ENCODE measurements at regions not wholly inside any gene's neighbourhood (a gene's known extent, or its start where the extent isn't known, plus 50 kb on each side); places are given as distances from the start of the nearest gene placed in this dataset.

GRCh38 chr14:54309615-54310014 is 87.2 kb upstream of the CDKN3 start:
- Histone ChIP-seq H3K27me3 (ENCODE audit: control insufficient read depth in 2 of 2, insufficient read depth in 2 of 2, low read length in 2 of 2) (no peaks in the 10 kb centered on the region), H3K4me3 (ENCODE audit: low read length) (no peak overlapping the region), H3K9me3 (ENCODE audit: control insufficient read depth in 2 of 3, low read length in 3 of 3) (no peaks in the 10 kb centered on the region), H3K36me3 (ENCODE audit: control insufficient read depth in 2 of 3, insufficient read depth in 3 of 3, low read length in 3 of 3) (no peaks in the 10 kb centered on the region), H3K4me1 (ENCODE audit: control insufficient read depth in 2 of 2, insufficient read depth in 2 of 2, low read length in 2 of 2) (no peaks in the 10 kb centered on the region), H3K27ac (ENCODE audit: low read depth, low read length) (no peak overlapping the region)
- ChIA-PET POLR2A (no interaction called here), CTCF (no interaction called here)
- no peaks in the 10 kb centered on the region for H3K36me3 Mint-ChIP-seq
- DNase-seq (no peak), ATAC-seq (no peak)
- no peak overlapping the region for H3K4me3 Mint-ChIP-seq
- H3K27ac Mint-ChIP-seq: no peak overlapping the region
- intact Hi-C loops (cut with micrococcal nuclease): no loop called here
- no peaks in the 10 kb centered on the region for H3K9me3 Mint-ChIP-seq
- no peaks in the 10 kb centered on the region for H3K4me1 Mint-ChIP-seq
- H3K27me3 Mint-ChIP-seq: peaks cover 3 to 19% (median 12%) of the 10 kb centered on the region in 5 donors

- H3K27me3 ChIP-seq (ENCODE audit: control insufficient read depth in 2 of 2, insufficient read depth in 2 of 2, low read length in 2 of 2): no peaks in the 10 kb centered on the region
- intact Hi-C loops (cut with micrococcal nuclease): no loop called here
- POLR2A ChIA-PET: no interaction called here
- DNase-seq (no peak), ATAC-seq (no peak)
- no peaks in the 10 kb centered on the region for H3K9me3 ChIP-seq (ENCODE audit: control insufficient read depth in 2 of 3, low read length in 3 of 3)
- H3K4me1 ChIP-seq (ENCODE audit: control insufficient read depth in 2 of 2, insufficient read depth in 2 of 2, low read length in 2 of 2): no peaks in the 10 kb centered on the region
- Mint-ChIP-seq H3K27me3 (peaks cover 7 to 23% (median 15%) of the 10 kb centered on the region in 5 donors), H3K9me3 (no peaks in the 10 kb centered on the region), H3K4me1 (no peaks in the 10 kb centered on the region), H3K36me3 (no peaks in the 10 kb centered on the region), H3K27ac (no peak overlapping the region), H3K4me3 (no peak overlapping the region)
- H3K36me3 ChIP-seq (ENCODE audit: control insufficient read depth in 2 of 3, insufficient read depth in 3 of 3, low read length in 3 of 3): no peaks in the 10 kb centered on the region
- H3K27ac ChIP-seq (ENCODE audit: low read depth, low read length): no peak overlapping the region
- H3K4me3 ChIP-seq (ENCODE audit: low read length): no peak overlapping the region
- CTCF ChIA-PET: no interaction called here
Measured at GRCh38 chr14:54310151-54310850, 86.5 kb upstream of the CDKN3 start.

GRCh38 chr14:54310851-54311228 is 86.0 kb upstream of the CDKN3 start:
- Mint-ChIP-seq H3K27ac (no peak overlapping the region), H3K36me3 (no peaks in the 10 kb centered on the region), H3K4me1 (no peaks in the 10 kb centered on the region), H3K27me3 (peaks cover 7 to 24% (median 13%) of the 10 kb centered on the region in 5 donors), H3K4me3 (no peak overlapping the region), H3K9me3 (no peaks in the 10 kb centered on the region)
- POLR2A ChIA-PET: no interaction called here
- no peaks in the 10 kb centered on the region for H3K9me3 ChIP-seq (ENCODE audit: control insufficient read depth in 2 of 3, low read length in 3 of 3)
- DNase-seq (no peak), ATAC-seq (no peak)
- CTCF ChIA-PET: no interaction called here
- H3K27me3 ChIP-seq (ENCODE audit: control insufficient read depth in 2 of 2, insufficient read depth in 2 of 2, low read length in 2 of 2): no peaks in the 10 kb centered on the region
- H3K4me1 ChIP-seq (ENCODE audit: control insufficient read depth in 2 of 2, insufficient read depth in 2 of 2, low read length in 2 of 2): no peaks in the 10 kb centered on the region
- intact Hi-C loops (cut with micrococcal nuclease): no loop called here
- no peak overlapping the region for H3K4me3 ChIP-seq (ENCODE audit: low read length)
- H3K27ac ChIP-seq (ENCODE audit: low read depth, low read length): no peak overlapping the region
- H3K36me3 ChIP-seq (ENCODE audit: control insufficient read depth in 2 of 3, insufficient read depth in 3 of 3, low read length in 3 of 3): no peaks in the 10 kb centered on the region

- no peak for DNase-seq
- ATAC-seq: no peak
- Histone ChIP-seq H3K36me3 (ENCODE audit: control insufficient read depth in 2 of 3, insufficient read depth in 3 of 3, low read length in 3 of 3) (no peaks in the 10 kb centered on the region), H3K27me3 (ENCODE audit: control insufficient read depth in 2 of 2, insufficient read depth in 2 of 2, low read length in 2 of 2) (no peaks in the 10 kb centered on the region), H3K4me3 (ENCODE audit: low read length) (no peak overlapping the region), H3K9me3 (ENCODE audit: control insufficient read depth in 2 of 3, low read length in 3 of 3) (no peaks in the 10 kb centered on the region), H3K27ac (ENCODE audit: low read depth, low read length) (no peak overlapping the region), H3K4me1 (ENCODE audit: control insufficient read depth in 2 of 2, insufficient read depth in 2 of 2, low read length in 2 of 2) (no peaks in the 10 kb centered on the region)
- Mint-ChIP-seq H3K9me3 (no peaks in the 10 kb centered on the region), H3K27ac (no peak overlapping the region), H3K36me3 (no peaks in the 10 kb centered on the region), H3K4me3 (no peak overlapping the region), H3K27me3 (peaks cover 7 to 28% (median 13%) of the 10 kb centered on the region in 5 donors), H3K4me1 (no peaks in the 10 kb centered on the region)
- POLR2A ChIA-PET: no interaction called here
- intact Hi-C loops (cut with micrococcal nuclease): no loop called here
- CTCF ChIA-PET: no interaction called here
Measured at GRCh38 chr14:54312166-54312801, 84.5 kb upstream of the CDKN3 start.

GRCh38 chr14:54314365-54315104 is 82.3 kb upstream of the CDKN3 start:
- intact Hi-C loops (cut with micrococcal nuclease): no loop called here

GRCh38 chr14:54316652-54317051 is 80.2 kb upstream of the CDKN3 start:
- DNase-seq (no peak), ATAC-seq (no peak)
- POLR2A ChIA-PET: no interaction called here
- no peaks in the 10 kb centered on the region for H3K9me3 ChIP-seq (ENCODE audit: control insufficient read depth in 2 of 3, low read length in 3 of 3)
- Mint-ChIP-seq H3K4me1 (no peaks in the 10 kb centered on the region), H3K9me3 (no peaks in the 10 kb centered on the region), H3K36me3 (no peaks in the 10 kb centered on the region), H3K27me3 (peaks cover 8 to 31% (median 12%) of the 10 kb centered on the region in 5 donors), H3K27ac (no peak overlapping the region), H3K4me3 (no peak overlapping the region)
- H3K4me3 ChIP-seq (ENCODE audit: low read length): no peak overlapping the region
- CTCF ChIA-PET: no interaction called here
- H3K4me1 ChIP-seq (ENCODE audit: control insufficient read depth in 2 of 2, insufficient read depth in 2 of 2, low read length in 2 of 2): no peaks in the 10 kb centered on the region
- H3K27me3 ChIP-seq (ENCODE audit: control insufficient read depth in 2 of 2, insufficient read depth in 2 of 2, low read length in 2 of 2): no peaks in the 10 kb centered on the region
- no peak overlapping the region for H3K27ac ChIP-seq (ENCODE audit: low read depth, low read length)
- H3K36me3 ChIP-seq (ENCODE audit: control insufficient read depth in 2 of 3, insufficient read depth in 3 of 3, low read length in 3 of 3): no peaks in the 10 kb centered on the region
- intact Hi-C loops (cut with micrococcal nuclease): no loop called here

More at GRCh38 chr14:54314365-54315104, 82.3 kb upstream of the CDKN3 start:
- ATAC-seq (no peak), DNase-seq (no peak)
- no peaks in the 10 kb centered on the region for H3K36me3 ChIP-seq (ENCODE audit: control insufficient read depth in 2 of 3, insufficient read depth in 3 of 3, low read length in 3 of 3)
- no peaks in the 10 kb centered on the region for H3K36me3 Mint-ChIP-seq
- H3K4me1 Mint-ChIP-seq: no peaks in the 10 kb centered on the region
- no peaks in the 10 kb centered on the region for H3K27me3 ChIP-seq (ENCODE audit: control insufficient read depth in 2 of 2, insufficient read depth in 2 of 2, low read length in 2 of 2)
- H3K9me3 ChIP-seq (ENCODE audit: control insufficient read depth in 2 of 3, low read length in 3 of 3): no peaks in the 10 kb centered on the region
- POLR2A ChIA-PET: no interaction called here
- H3K27me3 Mint-ChIP-seq: peaks cover 7 to 24% (median 13%) of the 10 kb centered on the region in 5 donors
- no peak overlapping the region for H3K27ac Mint-ChIP-seq
- no peak overlapping the region for H3K4me3 ChIP-seq (ENCODE audit: low read length)
- no peak overlapping the region for H3K27ac ChIP-seq (ENCODE audit: low read depth, low read length)
- CTCF ChIA-PET: no interaction called here
- H3K4me1 ChIP-seq (ENCODE audit: control insufficient read depth in 2 of 2, insufficient read depth in 2 of 2, low read length in 2 of 2): no peaks in the 10 kb centered on the region
- no peak overlapping the region for H3K4me3 Mint-ChIP-seq
- H3K9me3 Mint-ChIP-seq: no peaks in the 10 kb centered on the region

GRCh38 chr14:54317391-54317790 is 79.4 kb upstream of the CDKN3 start:
- no peaks in the 10 kb centered on the region for H3K36me3 Mint-ChIP-seq
- no peaks in the 10 kb centered on the region for H3K36me3 ChIP-seq (ENCODE audit: control insufficient read depth in 2 of 3, insufficient read depth in 3 of 3, low read length in 3 of 3)
- CTCF ChIA-PET: no interaction called here

More at GRCh38 chr14:54317391-54317790, 79.4 kb upstream of the CDKN3 start:
- intact Hi-C loops (cut with micrococcal nuclease): no loop called here
- no peaks in the 10 kb centered on the region for H3K9me3 ChIP-seq (ENCODE audit: control insufficient read depth in 2 of 3, low read length in 3 of 3)
- Mint-ChIP-seq H3K27me3 (peaks cover 10 to 34% (median 13%) of the 10 kb centered on the region in 5 donors), H3K4me1 (no peaks in the 10 kb centered on the region), H3K4me3 (no peak overlapping the region), H3K27ac (no peak overlapping the region), H3K9me3 (no peaks in the 10 kb centered on the region)
- H3K4me3 ChIP-seq (ENCODE audit: low read length): no peak overlapping the region
- H3K27me3 ChIP-seq (ENCODE audit: control insufficient read depth in 2 of 2, insufficient read depth in 2 of 2, low read length in 2 of 2): no peaks in the 10 kb centered on the region
- POLR2A ChIA-PET: no interaction called here
- no peak for ATAC-seq
- DNase-seq: no peak
- H3K4me1 ChIP-seq (ENCODE audit: control insufficient read depth in 2 of 2, insufficient read depth in 2 of 2, low read length in 2 of 2): no peaks in the 10 kb centered on the region
- no peak overlapping the region for H3K27ac ChIP-seq (ENCODE audit: low read depth, low read length)

All from naive thymus-derived CD4-positive, alpha-beta T cell (primary cell).